ENCODE measurements at regions not wholly inside any gene's neighbourhood (a gene's known extent, or its start where the extent isn't known, plus 50 kb on each side); places are given as distances from the start of the nearest gene placed in this dataset.

DNA sequence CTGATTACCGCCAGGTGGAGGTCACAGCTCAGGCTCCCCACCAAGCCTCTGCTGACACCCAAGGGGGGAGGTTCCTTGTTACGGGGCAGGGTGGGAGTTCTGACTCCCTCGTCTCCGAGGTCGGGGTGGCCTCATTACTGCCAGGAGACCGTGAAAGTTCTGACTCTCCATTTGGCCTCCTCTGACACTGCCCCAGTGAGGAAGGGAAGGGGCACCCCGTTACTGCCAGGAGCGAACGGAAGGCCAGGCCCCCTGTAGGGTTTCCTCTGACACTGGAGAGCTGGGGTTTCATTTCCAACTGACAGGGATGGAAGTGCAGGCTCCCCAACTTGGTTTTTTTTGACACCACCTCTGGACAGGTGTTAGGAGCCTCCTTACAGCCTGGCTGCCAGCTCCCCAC, 138.1 kb upstream of the EEPD1 start:
- TF ChIP-seq, protein P1, sequence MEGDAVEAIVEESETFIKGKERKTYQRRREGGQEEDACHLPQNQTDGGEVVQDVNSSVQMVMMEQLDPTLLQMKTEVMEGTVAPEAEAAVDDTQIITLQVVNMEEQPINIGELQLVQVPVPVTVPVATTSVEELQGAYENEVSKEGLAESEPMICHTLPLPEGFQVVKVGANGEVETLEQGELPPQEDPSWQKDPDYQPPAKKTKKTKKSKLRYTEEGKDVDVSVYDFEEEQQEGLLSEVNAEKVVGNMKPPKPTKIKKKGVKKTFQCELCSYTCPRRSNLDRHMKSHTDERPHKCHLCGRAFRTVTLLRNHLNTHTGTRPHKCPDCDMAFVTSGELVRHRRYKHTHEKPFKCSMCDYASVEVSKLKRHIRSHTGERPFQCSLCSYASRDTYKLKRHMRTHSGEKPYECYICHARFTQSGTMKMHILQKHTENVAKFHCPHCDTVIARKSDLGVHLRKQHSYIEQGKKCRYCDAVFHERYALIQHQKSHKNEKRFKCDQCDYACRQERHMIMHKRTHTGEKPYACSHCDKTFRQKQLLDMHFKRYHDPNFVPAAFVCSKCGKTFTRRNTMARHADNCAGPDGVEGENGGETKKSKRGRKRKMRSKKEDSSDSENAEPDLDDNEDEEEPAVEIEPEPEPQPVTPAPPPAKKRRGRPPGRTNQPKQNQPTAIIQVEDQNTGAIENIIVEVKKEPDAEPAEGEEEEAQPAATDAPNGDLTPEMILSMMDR (IDR thresholded peaks at IDR 0.05 in 2 of 3, conservative IDR thresholded peaks at IDR 0.05 in 1 of 3; ENCODE audit: control insufficient read depth in 2 of 3, extremely low read depth in 1 of 3, insufficient read depth in 1 of 3, low read depth in 3 of 3, low read length in 3 of 3): no peak
- no peak for TF ChIP-seq ZNF24 (IDR thresholded peaks at IDR 0.05)
- TF ChIP-seq, protein P2, sequence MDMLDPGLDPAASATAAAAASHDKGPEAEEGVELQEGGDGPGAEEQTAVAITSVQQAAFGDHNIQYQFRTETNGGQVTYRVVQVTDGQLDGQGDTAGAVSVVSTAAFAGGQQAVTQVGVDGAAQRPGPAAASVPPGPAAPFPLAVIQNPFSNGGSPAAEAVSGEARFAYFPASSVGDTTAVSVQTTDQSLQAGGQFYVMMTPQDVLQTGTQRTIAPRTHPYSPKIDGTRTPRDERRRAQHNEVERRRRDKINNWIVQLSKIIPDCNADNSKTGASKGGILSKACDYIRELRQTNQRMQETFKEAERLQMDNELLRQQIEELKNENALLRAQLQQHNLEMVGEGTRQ (IDR thresholded peaks at IDR 0.05; ENCODE audit: borderline replicate concordance, low read depth, low read length): no peak
- no peak for TF ChIP-seq MYC (IDR thresholded peaks at IDR 0.05; ENCODE audit: insufficient read depth, insufficient read length, insufficient replicate concordance, low read length, severe bottlenecking)
- TF ChIP-seq TCF7 (IDR thresholded peaks at IDR 0.05; ENCODE audit: borderline replicate concordance): no peak
